ENCODE measurements at regions not wholly inside any gene's neighbourhood (a gene's known extent, or its start where the extent isn't known, plus 50 kb on each side); places are given as distances from the start of the nearest gene placed in this dataset.
"Not testable (repeated sequence)": the region's sequence is repeated elsewhere in the genome, so short reads cannot be mapped to it uniquely, and the experiment has no call there.

DNA sequence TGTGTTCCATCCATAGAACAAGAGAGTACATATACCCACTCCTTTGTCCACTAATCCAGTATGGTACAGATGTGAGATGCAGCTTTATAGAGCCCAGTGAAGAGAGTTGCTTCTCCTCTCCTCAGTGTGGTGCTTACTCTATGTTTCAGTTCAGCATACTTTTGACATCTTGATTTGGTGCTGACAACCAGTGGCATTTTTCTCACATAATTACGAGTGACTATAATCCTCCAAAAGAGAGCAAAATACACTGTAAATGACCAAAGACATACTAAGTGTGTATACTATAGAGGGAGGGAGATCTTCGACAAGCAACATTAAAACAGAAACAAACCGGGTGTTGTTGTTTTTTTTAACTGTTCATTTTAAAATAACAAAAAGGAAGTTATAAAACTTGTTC lies 191.5 kb downstream of the KLHL28 start:
- Mint-ChIP-seq H3K27me3 (no peaks in the 10 kb centered on the region), H3K4me1 (ENCODE audit: low read depth) (no peaks in the 10 kb centered on the region), H3K36me3 (no peaks in the 10 kb centered on the region), H3K9me3 (ENCODE audit: low read depth) (peaks cover 3% of the 10 kb centered on the region), H3K27ac (no peak overlapping the region), H3K4me3 (no peak overlapping the region)

DNA sequence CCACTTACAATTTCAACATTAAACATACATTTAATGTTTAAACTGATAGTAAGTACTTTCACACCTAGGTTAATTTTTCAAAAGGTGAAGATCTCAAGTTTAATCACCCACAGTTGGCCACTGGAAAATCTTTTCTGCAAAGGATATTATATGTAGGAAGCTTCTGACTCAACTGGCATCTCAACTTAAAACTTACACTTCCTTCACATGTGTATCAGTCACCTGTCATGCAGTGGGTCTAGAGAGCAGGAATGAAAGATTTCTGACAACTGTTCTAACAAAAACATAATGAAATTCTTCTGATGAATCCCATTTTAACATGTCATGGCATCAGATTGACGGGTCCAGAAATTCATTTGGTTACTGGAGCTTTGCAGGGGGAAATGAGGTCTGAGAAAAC lies 192.8 kb downstream of the KLHL28 start:
- Mint-ChIP-seq H3K9me3 (ENCODE audit: low read depth) (peaks cover 3% of the 10 kb centered on the region), H3K27ac (no peak overlapping the region), H3K4me1 (ENCODE audit: low read depth) (no peaks in the 10 kb centered on the region), H3K36me3 (no peaks in the 10 kb centered on the region), H3K4me3 (no peak overlapping the region), H3K27me3 (no peaks in the 10 kb centered on the region)

DNA sequence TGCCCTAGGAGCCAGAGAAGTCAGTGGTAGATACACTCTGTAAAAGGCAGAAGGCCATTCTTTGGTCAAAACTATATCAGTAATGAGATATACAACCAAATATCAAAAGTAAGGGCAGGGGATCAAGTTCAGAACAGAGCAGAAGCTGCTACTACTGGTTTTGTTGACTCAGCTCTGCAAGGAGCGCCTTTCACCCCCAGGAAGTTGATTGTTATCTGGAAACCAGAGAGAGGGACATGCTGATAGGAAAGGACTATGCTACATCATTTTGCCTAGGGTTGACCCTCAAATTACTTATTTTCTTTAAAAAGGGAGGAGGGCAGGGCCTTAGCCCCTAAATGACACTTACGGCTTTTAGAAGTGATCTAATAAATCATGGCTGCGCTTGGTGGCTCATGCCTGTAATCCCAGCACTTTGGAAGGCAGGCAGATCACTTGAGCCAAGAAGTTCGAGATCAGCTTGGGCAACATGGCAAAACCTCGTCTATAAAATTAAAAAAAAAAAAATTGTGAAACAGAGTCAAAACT lies 194.0 kb downstream of the KLHL28 start:
- peaks cover under 1% of the 10 kb centered on the region for H3K9me3 Mint-ChIP-seq (ENCODE audit: low read depth)
- H3K4me3 Mint-ChIP-seq = no peak overlapping the region
- no peak overlapping the region for H3K27ac Mint-ChIP-seq
- H3K27me3 Mint-ChIP-seq = no peaks in the 10 kb centered on the region
- H3K4me1 Mint-ChIP-seq (ENCODE audit: low read depth) = no peaks in the 10 kb centered on the region
- H3K36me3 Mint-ChIP-seq = no peaks in the 10 kb centered on the region

DNA sequence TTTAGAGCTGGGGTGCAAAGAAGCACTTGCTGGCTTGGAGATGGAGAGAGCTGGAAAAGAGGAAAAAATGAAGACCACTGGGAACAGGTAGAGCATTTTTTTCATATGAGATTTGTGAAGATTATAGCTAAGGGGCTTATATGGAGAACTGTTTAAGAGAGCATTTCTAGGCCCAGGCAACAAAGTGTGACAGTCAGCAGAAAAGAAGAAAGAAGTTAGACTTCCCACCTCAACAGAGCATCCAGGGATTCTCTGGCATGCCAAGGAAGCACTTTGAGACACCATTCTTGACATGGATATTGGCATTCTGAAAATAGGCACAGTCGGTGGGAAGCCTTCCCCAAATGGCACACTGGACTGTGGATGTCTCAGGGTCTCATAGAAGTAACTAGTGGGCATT lies 195.5 kb downstream of the KLHL28 start:
- H3K4me1 Mint-ChIP-seq (ENCODE audit: low read depth) = no peaks in the 10 kb centered on the region
- no peaks in the 10 kb centered on the region for H3K27me3 Mint-ChIP-seq
- H3K9me3 Mint-ChIP-seq (ENCODE audit: low read depth) = no peaks in the 10 kb centered on the region
- no peaks in the 10 kb centered on the region for H3K36me3 Mint-ChIP-seq
- no peak overlapping the region for H3K4me3 Mint-ChIP-seq
- no peak overlapping the region for H3K27ac Mint-ChIP-seq

DNA sequence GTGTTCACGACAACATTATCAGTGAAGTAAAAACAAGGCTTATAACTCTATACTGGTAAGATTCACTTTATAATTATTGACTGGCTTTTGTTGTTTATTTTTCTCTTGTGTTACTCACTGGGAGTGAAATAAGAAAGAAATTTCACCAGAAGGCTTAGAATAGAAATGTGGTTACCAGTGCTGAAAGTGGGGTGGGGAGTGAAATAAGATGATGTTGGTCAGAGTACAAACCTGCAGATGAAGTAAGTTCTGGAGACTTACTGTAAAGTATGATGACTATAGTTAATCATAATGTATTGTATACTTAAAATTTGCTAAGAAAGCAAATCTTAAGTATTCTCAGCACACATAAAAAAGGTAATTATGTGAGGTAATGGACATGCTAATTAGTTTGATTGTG lies 198.4 kb downstream of the KLHL28 start:
- no peaks in the 10 kb centered on the region for H3K27me3 Mint-ChIP-seq
- no peaks in the 10 kb centered on the region for H3K9me3 Mint-ChIP-seq (ENCODE audit: low read depth)
- no peak overlapping the region for H3K27ac Mint-ChIP-seq
- H3K4me1 Mint-ChIP-seq (ENCODE audit: low read depth) = no peaks in the 10 kb centered on the region
- no peak overlapping the region for H3K4me3 Mint-ChIP-seq
- no peaks in the 10 kb centered on the region for H3K36me3 Mint-ChIP-seq

DNA sequence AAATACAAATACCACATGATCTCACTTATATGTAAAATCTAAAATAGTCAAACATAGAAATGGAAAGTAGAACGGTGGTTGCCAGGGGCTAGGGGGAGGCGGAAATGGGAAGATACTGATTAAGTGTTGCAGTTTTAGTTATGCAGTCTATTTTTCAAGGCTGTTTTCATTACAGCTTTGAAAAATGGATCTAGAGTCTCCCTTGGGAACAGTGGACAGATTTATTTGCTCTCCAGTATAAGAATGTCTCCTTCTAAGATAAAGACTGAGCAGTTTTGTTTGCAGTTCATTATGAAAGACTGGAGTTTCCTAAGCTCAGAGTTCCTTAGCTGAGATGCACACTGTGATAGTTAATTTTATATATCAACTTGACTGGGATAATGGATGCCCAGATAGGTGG lies 202.5 kb downstream of the KLHL28 start:
- Mint-ChIP-seq H3K4me3 (no peak overlapping the region), H3K9me3 (ENCODE audit: low read depth) (no peaks in the 10 kb centered on the region), H3K4me1 (ENCODE audit: low read depth) (no peaks in the 10 kb centered on the region), H3K36me3 (no peaks in the 10 kb centered on the region), H3K27me3 (no peaks in the 10 kb centered on the region), H3K27ac (no peak overlapping the region)

DNA sequence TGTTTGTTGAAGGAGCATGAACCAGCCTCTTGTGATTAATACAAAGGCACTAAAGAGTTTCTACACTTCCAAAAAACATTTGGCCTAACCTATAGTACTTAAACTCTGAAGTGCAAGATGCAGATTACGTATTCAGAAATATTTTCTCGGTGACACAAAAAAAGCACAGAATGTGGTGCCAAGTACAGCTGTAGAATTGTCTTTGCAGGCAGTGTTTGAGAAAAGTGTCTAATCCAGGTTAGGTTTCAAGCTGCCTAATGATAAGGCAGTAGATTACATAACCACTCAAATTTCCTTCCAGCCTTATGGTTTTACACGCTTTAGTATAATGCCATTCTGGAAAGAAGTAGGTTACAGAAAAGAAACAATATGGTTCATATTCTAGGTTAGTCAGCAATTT lies 205.2 kb downstream of the KLHL28 start:
- no peaks in the 10 kb centered on the region for H3K9me3 Mint-ChIP-seq (ENCODE audit: low read depth)
- H3K4me3 Mint-ChIP-seq = no peak overlapping the region
- no peak overlapping the region for H3K27ac Mint-ChIP-seq
- no peaks in the 10 kb centered on the region for H3K4me1 Mint-ChIP-seq (ENCODE audit: low read depth)
- no peaks in the 10 kb centered on the region for H3K27me3 Mint-ChIP-seq
- no peaks in the 10 kb centered on the region for H3K36me3 Mint-ChIP-seq

DNA sequence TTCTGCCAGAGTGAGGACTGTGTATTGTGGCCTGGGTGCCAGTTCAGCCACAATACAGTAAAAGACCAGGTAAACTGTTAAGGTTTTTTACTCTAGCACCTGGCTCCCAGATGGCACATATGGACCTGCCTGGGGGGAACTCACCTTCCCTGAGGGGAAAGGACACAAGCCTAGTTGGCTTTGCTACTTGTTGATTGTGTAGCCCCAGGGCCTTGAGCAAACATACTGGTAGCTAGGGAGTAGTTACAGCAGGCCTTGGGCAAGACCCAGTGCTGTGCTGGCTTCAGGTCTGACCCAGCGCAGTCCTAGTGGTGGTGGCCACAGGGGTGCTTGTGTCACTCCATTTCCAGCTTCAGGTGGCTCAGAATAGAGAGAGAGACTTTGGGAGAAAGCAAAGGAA lies 216.4 kb downstream of the KLHL28 start:
- Mint-ChIP-seq H3K36me3 (peaks cover 3% of the 10 kb centered on the region), H3K4me1 (ENCODE audit: low read depth) (no peaks in the 10 kb centered on the region), H3K9me3 (ENCODE audit: low read depth) (no peaks in the 10 kb centered on the region), H3K27me3 (no peaks in the 10 kb centered on the region), H3K27ac (no peak overlapping the region), H3K4me3 (no peak overlapping the region)

DNA sequence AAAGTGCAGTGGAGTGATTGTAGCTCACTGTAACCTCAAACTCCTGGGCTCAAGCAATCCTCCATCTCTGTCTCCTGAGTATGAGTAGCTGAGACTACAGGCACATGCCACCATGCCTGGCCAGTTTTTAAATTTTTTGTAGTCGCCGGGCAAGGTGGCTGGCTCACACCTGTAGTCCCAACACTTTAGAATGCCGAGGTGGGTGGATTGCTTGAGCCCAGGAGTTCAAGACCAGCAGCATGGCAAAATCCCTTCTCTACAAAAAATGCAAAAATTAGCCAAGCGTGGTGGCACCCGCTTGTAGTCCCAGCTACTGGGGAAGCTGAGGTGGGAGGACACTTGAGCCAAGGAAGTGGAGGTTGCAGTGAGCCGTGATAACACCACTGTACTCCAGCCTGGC lies 219.5 kb downstream of the KLHL28 start:
- H3K4me3 Mint-ChIP-seq = no peak overlapping the region
- no peak overlapping the region for H3K27ac Mint-ChIP-seq
- no peaks in the 10 kb centered on the region for H3K9me3 Mint-ChIP-seq (ENCODE audit: low read depth)
- H3K36me3 Mint-ChIP-seq = no peaks in the 10 kb centered on the region
- no peaks in the 10 kb centered on the region for H3K4me1 Mint-ChIP-seq (ENCODE audit: low read depth)
- no peaks in the 10 kb centered on the region for H3K27me3 Mint-ChIP-seq

DNA sequence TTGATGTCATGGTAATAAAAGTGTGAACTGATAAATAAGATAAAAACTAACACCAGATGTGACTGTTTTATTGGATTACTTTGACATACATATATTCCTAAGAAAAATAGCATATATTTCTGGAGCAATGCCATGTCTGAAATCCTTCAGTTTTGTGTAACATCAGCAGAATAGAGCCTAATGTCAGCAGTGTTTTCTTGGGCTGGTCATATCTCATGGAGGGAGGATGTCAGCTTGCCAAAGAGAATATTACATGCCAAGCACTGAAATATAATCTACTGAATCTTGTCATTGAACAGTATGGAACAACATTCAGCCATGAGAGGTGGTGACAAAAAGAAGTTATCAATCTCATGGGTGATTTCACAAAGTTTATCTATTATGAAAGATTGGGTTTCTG lies 220.3 kb downstream of the KLHL28 start:
- no peaks in the 10 kb centered on the region for H3K9me3 Mint-ChIP-seq (ENCODE audit: low read depth)
- no peaks in the 10 kb centered on the region for H3K27me3 Mint-ChIP-seq
- no peaks in the 10 kb centered on the region for H3K36me3 Mint-ChIP-seq
- H3K4me1 Mint-ChIP-seq (ENCODE audit: low read depth) = no peaks in the 10 kb centered on the region
- no peak overlapping the region for H3K4me3 Mint-ChIP-seq
- H3K27ac Mint-ChIP-seq = no peak overlapping the region

DNA sequence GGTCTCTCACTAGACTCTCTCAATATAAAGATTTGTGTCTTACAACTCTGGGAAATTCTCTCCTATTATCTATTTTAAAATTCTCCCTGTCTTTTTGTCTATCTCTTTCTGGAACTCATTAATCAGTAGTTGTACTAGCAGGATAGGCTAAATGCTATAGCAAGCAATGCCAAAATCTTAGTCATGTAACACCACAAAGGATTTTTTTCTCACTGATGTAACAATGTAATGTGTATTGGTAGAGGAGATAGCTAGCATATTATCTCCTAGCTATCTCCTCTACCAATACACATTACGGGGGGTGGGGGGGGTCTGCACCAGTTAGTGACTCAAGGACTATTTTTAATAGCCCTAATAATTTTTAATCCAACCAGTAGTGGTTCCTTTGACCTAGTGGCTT lies 225.4 kb downstream of the KLHL28 start:
- no peaks in the 10 kb centered on the region for H3K4me1 Mint-ChIP-seq (ENCODE audit: low read depth)
- no peak overlapping the region for H3K27ac Mint-ChIP-seq
- no peaks in the 10 kb centered on the region for H3K9me3 Mint-ChIP-seq (ENCODE audit: low read depth)
- H3K27me3 Mint-ChIP-seq = no peaks in the 10 kb centered on the region
- no peaks in the 10 kb centered on the region for H3K36me3 Mint-ChIP-seq
- H3K4me3 Mint-ChIP-seq = no peak overlapping the region

DNA sequence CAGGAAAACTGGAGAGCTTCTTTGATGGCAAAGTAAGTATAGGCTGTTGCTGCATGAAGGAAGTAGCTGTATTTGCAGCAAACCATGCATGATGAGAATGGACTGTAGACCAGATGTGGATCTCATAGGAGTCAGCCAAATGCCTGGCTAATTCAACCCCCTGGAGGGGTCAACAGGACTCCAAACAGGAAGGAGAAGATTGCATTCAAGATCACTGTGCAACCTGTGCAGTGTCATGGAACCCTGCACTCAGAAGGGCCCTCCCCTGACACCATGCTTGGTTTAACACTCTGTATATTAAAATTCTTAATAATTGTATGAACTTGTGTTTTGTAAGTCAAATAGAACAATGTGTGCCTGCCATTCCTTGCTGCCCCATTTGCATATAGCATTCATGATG lies 225.1 kb upstream of the FSCB start:
- no peak overlapping the region for H3K4me3 Mint-ChIP-seq
- H3K9me3 Mint-ChIP-seq (ENCODE audit: low read depth) = no peaks in the 10 kb centered on the region
- H3K4me1 Mint-ChIP-seq (ENCODE audit: low read depth) = no peaks in the 10 kb centered on the region
- H3K36me3 Mint-ChIP-seq = no peaks in the 10 kb centered on the region
- H3K27ac Mint-ChIP-seq = no peak overlapping the region
- peaks cover 1% of the 10 kb centered on the region for H3K27me3 Mint-ChIP-seq

DNA sequence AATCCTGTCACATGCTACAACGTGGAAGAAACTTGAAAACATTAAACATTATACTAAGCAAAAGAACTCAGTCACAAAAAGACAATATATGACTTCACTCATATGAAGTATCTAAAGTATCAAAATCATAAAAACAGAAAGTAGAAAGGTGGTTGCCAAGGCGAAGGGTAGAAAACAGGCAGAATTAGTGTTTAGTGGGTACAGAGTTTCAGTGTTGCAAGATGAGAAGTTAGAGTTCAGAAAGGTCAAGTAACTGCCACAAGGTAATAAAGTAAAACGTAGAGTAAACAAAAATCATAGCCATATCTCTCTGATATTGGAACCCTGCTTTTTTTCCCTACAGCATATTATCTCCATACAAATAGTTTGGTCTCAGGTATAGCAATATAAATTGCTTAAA lies 223.8 kb upstream of the FSCB start:
- H3K4me3 Mint-ChIP-seq = no peak overlapping the region
- no peak overlapping the region for H3K27ac Mint-ChIP-seq
- H3K36me3 Mint-ChIP-seq = no peaks in the 10 kb centered on the region
- peaks cover 1% of the 10 kb centered on the region for H3K27me3 Mint-ChIP-seq
- H3K4me1 Mint-ChIP-seq (ENCODE audit: low read depth) = no peaks in the 10 kb centered on the region
- no peaks in the 10 kb centered on the region for H3K9me3 Mint-ChIP-seq (ENCODE audit: low read depth)

DNA sequence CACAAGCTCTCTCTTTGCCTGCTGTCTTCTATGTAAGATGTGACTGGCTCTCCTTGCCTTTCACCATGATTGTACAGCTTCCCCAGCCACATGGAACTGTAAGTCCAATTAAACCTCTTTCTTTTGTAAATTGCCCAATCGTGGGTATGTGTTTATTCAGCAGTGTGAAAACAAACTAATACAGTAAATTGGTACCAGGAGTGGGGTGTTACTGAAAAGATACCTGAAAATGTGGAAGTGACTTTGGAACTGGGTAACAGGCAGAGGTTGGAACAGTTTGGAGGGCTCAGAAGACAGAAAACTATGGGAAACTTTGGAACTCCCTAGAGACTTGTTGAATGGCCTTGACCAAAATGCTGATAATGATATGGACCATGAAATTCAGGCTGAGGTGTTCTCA lies 214.3 kb upstream of the FSCB start:
- not testable (repeated sequence) for H3K27me3 Mint-ChIP-seq; H3K27ac Mint-ChIP-seq; H3K36me3 Mint-ChIP-seq; H3K4me3 Mint-ChIP-seq; H3K4me1 Mint-ChIP-seq (ENCODE audit: low read depth)
- H3K9me3 Mint-ChIP-seq (ENCODE audit: low read depth) = peaks cover 12% of the 10 kb centered on the region

DNA sequence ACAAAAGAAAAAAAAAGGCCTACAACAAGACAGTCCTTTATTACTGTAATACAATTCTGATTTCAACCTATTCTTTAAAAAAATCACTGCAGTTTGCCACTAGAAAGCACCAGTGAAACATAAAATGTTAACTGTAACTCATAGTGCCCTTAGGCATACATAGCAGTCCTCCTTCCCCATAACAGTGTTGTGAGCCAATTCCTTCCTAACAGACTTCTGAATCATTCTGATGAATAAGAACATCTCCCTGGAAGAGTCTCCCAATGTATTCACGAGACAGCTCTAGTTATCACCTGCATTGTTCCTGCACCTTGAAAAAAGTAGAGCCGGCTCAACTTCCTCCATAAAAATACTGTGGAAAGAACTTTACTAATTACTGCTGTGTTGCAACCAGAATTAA lies 213.6 kb upstream of the FSCB start:
- Mint-ChIP-seq H3K27me3 (no peaks in the 10 kb centered on the region), H3K4me3 (no peak overlapping the region), H3K4me1 (ENCODE audit: low read depth) (no peaks in the 10 kb centered on the region), H3K36me3 (no peaks in the 10 kb centered on the region), H3K27ac (no peak overlapping the region), H3K9me3 (ENCODE audit: low read depth) (peaks cover 12% of the 10 kb centered on the region)

DNA sequence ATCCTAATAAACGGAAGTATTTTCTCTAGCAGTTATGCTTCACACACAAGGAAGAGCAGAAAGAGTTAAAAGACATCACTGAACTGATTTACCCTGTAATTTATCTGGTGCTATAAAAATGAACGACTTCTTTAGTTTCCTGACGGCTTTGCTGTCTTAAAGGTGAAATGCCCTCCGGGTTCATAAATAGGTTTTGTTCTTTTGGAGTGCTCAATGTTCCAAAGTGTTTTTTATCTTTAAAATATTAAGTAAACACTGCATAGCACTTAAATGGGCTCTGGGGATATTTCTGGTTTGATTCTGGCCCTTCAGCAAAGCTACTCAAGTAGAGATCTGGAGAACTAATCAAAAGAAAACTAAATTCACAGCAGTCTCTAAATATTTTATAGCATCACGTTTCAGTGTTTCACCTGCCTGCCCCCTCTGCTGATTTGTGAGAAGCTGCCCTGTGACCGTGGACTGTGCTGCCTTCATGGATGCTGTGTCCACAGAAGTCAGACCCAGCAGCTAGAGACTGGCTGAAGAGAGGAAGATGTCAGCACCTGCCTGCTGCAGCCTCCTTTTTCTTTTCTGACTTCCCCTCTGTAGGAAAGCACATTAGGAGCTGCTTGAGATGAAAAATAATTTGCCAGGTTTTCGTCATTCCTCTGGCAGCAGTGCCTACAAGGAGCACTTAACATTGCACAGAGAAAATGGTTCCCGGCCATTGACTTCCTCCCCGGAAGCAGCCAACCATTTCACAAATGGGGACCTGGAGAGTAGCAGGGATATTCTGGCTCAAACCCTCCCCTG lies 205.1 kb upstream of the FSCB start:
- Mint-ChIP-seq H3K27ac (no peak overlapping the region), H3K4me3 (no peak overlapping the region), H3K9me3 (ENCODE audit: low read depth) (no peaks in the 10 kb centered on the region), H3K27me3 (peaks cover 2% of the 10 kb centered on the region), H3K36me3 (no peaks in the 10 kb centered on the region), H3K4me1 (ENCODE audit: low read depth) (no peaks in the 10 kb centered on the region)
